KMS-11 (cell line): ENCODE measurements at regions not wholly inside any gene's neighbourhood (a gene's known extent, or its start where the extent isn't known, plus 50 kb on each side); places are given as distances from the start of the nearest gene placed in this dataset.

Experiments
- H2AFZ ChIP-seq: fragments of 200-600 bp; sonication (generic); 2 replicates; pipeline ENCODE4 v1.6.1; 2016; ENCODE audit warnings: antibody characterized with exemption, mixed run types, low read depth
- H3K27ac ChIP-seq: fragments of 200-600 bp; sonication (generic); 2 replicates; pipeline ENCODE4 v1.6.1; 2016; ENCODE audit warnings: mild to moderate bottlenecking, mixed run types
- H3K27me3 ChIP-seq: fragments of 200-600 bp; sonication (generic); 2 replicates; pipeline ENCODE4 v1.6.1; 2017; ENCODE audit warnings: mild to moderate bottlenecking, low read depth, mixed run types, moderate library complexity; ENCODE audit not compliant: insufficient read depth
- H3K36me3 ChIP-seq: fragments of 200-600 bp; sonication (generic); 2 replicates; pipeline ENCODE4 v1.6.1; 2017; ENCODE audit warnings: mild to moderate bottlenecking, mixed run types; ENCODE audit not compliant: insufficient read depth
- H3K4me1 ChIP-seq: fragments of 200-600 bp; sonication (generic); 2 replicates; pipeline ENCODE4 v1.6.1; 2016; ENCODE audit warnings: mild to moderate bottlenecking, low read depth, mixed run types; ENCODE audit not compliant: poor library complexity, severe bottlenecking
- H3K4me2 ChIP-seq: fragments of 200-600 bp; sonication (generic); 2 replicates; pipeline ENCODE4 v1.7.0; 2016; ENCODE audit warnings: mild to moderate bottlenecking, mixed run types
- H3K4me3 ChIP-seq: fragments of 200-600 bp; sonication (generic); IDR thresholded peaks from 2 replicates; pipeline ENCODE4 v1.6.1; 2017; ENCODE audit warnings: low read depth, low read length, mixed read lengths; ENCODE audit not compliant: insufficient read depth
- H3K79me2 ChIP-seq: fragments of 200-600 bp; sonication (generic); 2 replicates; pipeline ENCODE4 v1.6.1; 2016; ENCODE audit warnings: low read depth, mixed run types; ENCODE audit not compliant: insufficient read depth
- H3K9ac ChIP-seq: fragments of 200-600 bp; sonication (generic); 2 replicates; pipeline ENCODE4 v1.6.1; 2016; ENCODE audit warnings: mild to moderate bottlenecking, mixed run types
- H4K20me1 ChIP-seq: fragments of 200-600 bp; sonication (generic); 2 replicates; pipeline ENCODE4 v1.6.1; 2016; ENCODE audit warnings: mild to moderate bottlenecking, mixed run types; ENCODE audit not compliant: insufficient read depth
- TF ChIP-seq, protein P1 (sequence below): fragments of 200-600 bp; sonication (generic); conservative IDR thresholded peaks from 2 replicates; pipeline ENCODE4 v1.6.1; 2017; ENCODE audit warnings: low read depth, mild to moderate bottlenecking, antibody characterized with exemption, low read length, moderate library complexity, mixed read lengths

DNA sequence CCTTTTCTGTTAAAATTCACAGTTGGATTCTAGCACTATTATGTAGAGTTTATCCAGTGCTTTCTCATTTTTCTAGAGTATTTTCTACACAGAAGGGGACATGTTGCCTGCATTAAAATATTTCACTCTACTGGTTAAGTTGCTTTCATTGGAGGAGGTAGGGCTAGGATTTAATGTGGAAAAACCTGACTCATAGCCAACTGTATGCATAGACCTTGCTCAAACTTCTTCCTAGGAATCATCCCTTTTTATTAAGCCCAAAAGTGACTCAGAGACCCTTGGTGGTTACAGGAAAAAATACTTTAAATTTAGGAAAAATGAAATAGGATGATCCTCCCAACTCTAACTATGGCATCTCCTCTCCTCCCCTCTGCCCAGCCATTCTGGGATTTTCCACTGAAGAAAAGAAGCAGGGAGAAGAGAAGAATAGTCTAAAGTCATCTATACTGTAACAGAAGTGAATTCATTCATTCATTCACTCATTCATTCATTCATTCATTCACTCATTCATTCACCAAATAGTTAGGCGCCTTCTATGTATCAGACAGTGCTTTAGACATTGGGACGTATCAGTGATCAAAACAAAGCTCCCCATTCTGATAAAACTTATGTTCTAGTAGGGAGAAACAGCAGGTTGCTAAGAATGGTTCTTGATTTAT is 109.0 kb upstream of the HTR2A start:
- Histone ChIP-seq H3K79me2 (no peaks in the 10 kb centered on the region), H3K4me3 (no peak overlapping the region), H4K20me1 (no peaks in the 10 kb centered on the region), H3K36me3 (no peaks in the 10 kb centered on the region), H3K4me1 (no peaks in the 10 kb centered on the region), H3K27ac (no peak overlapping the region), H3K4me2 (no peak overlapping the region), H3K27me3 (no peaks in the 10 kb centered on the region), H2AFZ (no peak overlapping the region), H3K9ac (no peak overlapping the region)
- TF ChIP-seq, protein P1, sequence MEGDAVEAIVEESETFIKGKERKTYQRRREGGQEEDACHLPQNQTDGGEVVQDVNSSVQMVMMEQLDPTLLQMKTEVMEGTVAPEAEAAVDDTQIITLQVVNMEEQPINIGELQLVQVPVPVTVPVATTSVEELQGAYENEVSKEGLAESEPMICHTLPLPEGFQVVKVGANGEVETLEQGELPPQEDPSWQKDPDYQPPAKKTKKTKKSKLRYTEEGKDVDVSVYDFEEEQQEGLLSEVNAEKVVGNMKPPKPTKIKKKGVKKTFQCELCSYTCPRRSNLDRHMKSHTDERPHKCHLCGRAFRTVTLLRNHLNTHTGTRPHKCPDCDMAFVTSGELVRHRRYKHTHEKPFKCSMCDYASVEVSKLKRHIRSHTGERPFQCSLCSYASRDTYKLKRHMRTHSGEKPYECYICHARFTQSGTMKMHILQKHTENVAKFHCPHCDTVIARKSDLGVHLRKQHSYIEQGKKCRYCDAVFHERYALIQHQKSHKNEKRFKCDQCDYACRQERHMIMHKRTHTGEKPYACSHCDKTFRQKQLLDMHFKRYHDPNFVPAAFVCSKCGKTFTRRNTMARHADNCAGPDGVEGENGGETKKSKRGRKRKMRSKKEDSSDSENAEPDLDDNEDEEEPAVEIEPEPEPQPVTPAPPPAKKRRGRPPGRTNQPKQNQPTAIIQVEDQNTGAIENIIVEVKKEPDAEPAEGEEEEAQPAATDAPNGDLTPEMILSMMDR: no peak

DNA sequence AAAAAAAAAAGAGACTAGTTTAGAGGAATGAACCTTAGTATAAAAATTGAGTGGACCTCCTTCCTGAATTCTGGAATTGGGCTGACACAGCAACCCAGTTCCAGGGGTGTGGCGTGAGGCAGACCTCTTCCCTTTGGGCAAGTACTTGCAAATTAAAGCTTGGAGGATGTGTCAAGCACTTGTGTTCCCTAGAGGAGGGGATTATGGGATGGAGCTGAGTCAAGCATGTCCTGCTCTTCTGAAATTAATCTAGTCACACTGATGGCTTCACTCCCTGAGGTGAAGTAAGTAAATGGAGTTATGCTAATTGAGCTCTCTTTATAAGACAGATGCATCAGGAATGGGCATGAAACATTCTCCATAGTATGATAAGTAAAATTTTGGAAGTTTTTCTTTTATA is 107.7 kb upstream of the HTR2A start:
- no peaks in the 10 kb centered on the region for H4K20me1 ChIP-seq
- H3K79me2 ChIP-seq: no peaks in the 10 kb centered on the region
- no peaks in the 10 kb centered on the region for H3K27me3 ChIP-seq
- H2AFZ ChIP-seq: no peak overlapping the region
- no peaks in the 10 kb centered on the region for H3K36me3 ChIP-seq
- H3K27ac ChIP-seq: no peak overlapping the region
- H3K4me3 ChIP-seq: no peak overlapping the region
- H3K4me1 ChIP-seq: no peaks in the 10 kb centered on the region
- no peak overlapping the region for H3K9ac ChIP-seq
- TF ChIP-seq, protein P1: no peak
- H3K4me2 ChIP-seq: no peak overlapping the region

DNA sequence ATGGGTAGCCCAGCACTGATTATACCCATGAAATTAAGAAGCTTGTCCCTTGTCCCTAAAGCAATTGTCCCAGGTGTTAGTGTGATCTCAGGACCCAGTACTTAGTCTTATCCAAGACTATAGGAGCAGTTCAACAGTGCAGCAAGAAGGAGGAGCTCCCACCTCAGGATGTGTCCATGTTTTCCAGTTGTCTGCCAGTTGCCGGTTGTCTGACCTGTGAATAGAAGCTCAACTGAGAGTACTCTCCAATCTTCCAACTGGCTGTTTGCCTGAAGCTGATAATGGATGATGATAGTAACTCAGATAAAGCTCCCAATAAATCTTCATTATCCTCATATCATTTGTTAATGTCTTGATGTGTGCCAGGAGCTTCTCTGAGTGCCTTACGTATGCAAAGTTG is 107.2 kb upstream of the HTR2A start:
- H3K27me3 ChIP-seq: no peaks in the 10 kb centered on the region
- H3K4me2 ChIP-seq: no peak overlapping the region
- H2AFZ ChIP-seq: no peak overlapping the region
- no peak overlapping the region for H3K4me3 ChIP-seq
- no peak overlapping the region for H3K27ac ChIP-seq
- H3K9ac ChIP-seq: no peak overlapping the region
- no peaks in the 10 kb centered on the region for H3K36me3 ChIP-seq
- H3K79me2 ChIP-seq: no peaks in the 10 kb centered on the region
- TF ChIP-seq, protein P1: no peak
- H4K20me1 ChIP-seq: no peaks in the 10 kb centered on the region
- no peaks in the 10 kb centered on the region for H3K4me1 ChIP-seq

DNA sequence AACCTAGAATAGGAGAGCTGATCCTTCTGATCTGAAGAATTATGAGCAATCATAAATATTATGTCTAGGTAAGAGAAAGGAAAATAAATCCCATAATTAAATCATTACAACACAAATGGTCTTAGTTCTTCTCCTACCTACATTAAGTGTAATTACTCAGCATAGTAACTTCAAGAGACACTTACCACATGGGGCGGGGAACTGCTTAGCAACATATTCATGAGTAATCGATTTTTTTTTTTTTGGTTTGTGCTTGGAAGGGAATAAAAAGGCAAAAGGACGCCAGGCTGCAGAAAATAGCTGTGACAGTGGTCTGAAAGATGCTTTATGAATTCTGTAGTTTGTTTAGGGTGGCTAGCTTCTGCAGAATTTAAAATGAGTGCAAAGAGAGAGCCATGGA is 103.3 kb upstream of the HTR2A start:
- H3K4me2 ChIP-seq: no peak overlapping the region
- no peaks in the 10 kb centered on the region for H3K4me1 ChIP-seq
- TF ChIP-seq, protein P1: no peak
- H3K27ac ChIP-seq: no peak overlapping the region
- H3K9ac ChIP-seq: no peak overlapping the region
- no peaks in the 10 kb centered on the region for H3K36me3 ChIP-seq
- no peak overlapping the region for H2AFZ ChIP-seq
- H3K27me3 ChIP-seq: no peaks in the 10 kb centered on the region
- no peak overlapping the region for H3K4me3 ChIP-seq
- H4K20me1 ChIP-seq: no peaks in the 10 kb centered on the region
- H3K79me2 ChIP-seq: no peaks in the 10 kb centered on the region
